Activated CD8-positive, alpha-beta memory T cell treated with anti-CD3 and anti-CD28 coated beads, Interleukin-2, amount 50 U/mL, for 24 hours (primary cell): ENCODE measurements at regions not wholly inside any gene's neighbourhood (a gene's known extent, or its start where the extent isn't known, plus 50 kb on each side); places are given as distances from the start of the nearest gene placed in this dataset.

ENCODE experiments used
- DNase-seq: peaks from one replicate; pipeline ENCODE4 v3.0.0-alpha.2; 2020; ENCODE audit errors: extremely low read depth

- DNase-seq, result no peak
These were observed 54.6 kb upstream of the EOLA2 start for GRCh38 chrX:149992918-149993317.

- DNase-seq, result no peak
These were observed 55.7 kb upstream of the EOLA2 start for GRCh38 chrX:149993989-149994388.

GRCh38 chrX:149996515-149996914, 58.2 kb upstream of the EOLA2 start:
- DNase-seq, result no peak

- no peak for DNase-seq
These were observed 66.7 kb upstream of the EOLA2 start for GRCh38 chrX:150005027-150005426.

- DNase-seq, result no peak
These were observed 69.1 kb upstream of the EOLA2 start for GRCh38 chrX:150007356-150007755.

GRCh38 chrX:150012647-150013381, 74.5 kb upstream of the EOLA2 start:
- DNase-seq, result no peak

- DNase-seq, result no peak
These were observed 76.2 kb upstream of the EOLA2 start for GRCh38 chrX:150014525-150014924.

- DNase-seq, result no peak
These were observed 79.6 kb upstream of the EOLA2 start for GRCh38 chrX:150017868-150018267.

- DNase-seq, result no peak
These were observed 80.7 kb upstream of the EOLA2 start for GRCh38 chrX:150018931-150019361.

- no peak for DNase-seq
These were observed 90.4 kb upstream of the EOLA2 start for GRCh38 chrX:150028692-150029091.

GRCh38 chrX:150032742-150033141, 94.5 kb upstream of the EOLA2 start:
- DNase-seq, result no peak

GRCh38 chrX:150034788-150035187, 96.5 kb upstream of the EOLA2 start:
- DNase-seq, result no peak

GRCh38 chrX:150035531-150035930, 97.2 kb upstream of the EOLA2 start:
- no peak for DNase-seq

GRCh38 chrX:150036181-150036580, 97.9 kb upstream of the EOLA2 start:
- no peak for DNase-seq

GRCh38 chrX:150036641-150037040, 98.3 kb upstream of the EOLA2 start:
- DNase-seq, result no peak

- DNase-seq, result no peak
These were observed 98.8 kb upstream of the EOLA2 start for GRCh38 chrX:150037041-150037440.

GRCh38 chrX:150038315-150038714, 100.0 kb upstream of the EOLA2 start:
- no peak for DNase-seq

GRCh38 chrX:150038986-150039599, 100.8 kb upstream of the EOLA2 start:
- no peak for DNase-seq

- DNase-seq, result no peak
These were observed 102.9 kb upstream of the EOLA2 start for GRCh38 chrX:150041208-150041607.

- DNase-seq, result no peak
These were observed 106.3 kb upstream of the EOLA2 start for GRCh38 chrX:150044556-150044955.

GRCh38 chrX:150047818-150048217, 109.5 kb upstream of the EOLA2 start:
- no peak for DNase-seq

- no peak for DNase-seq
These were observed 111.4 kb upstream of the EOLA2 start for GRCh38 chrX:150049647-150050046.

GRCh38 chrX:150050387-150050786, 112.1 kb upstream of the EOLA2 start:
- DNase-seq, result no peak

GRCh38 chrX:150051096-150051495, 112.8 kb upstream of the EOLA2 start:
- DNase-seq, result no peak
